ENCODE measurements at regions not wholly inside any gene's neighbourhood (a gene's known extent, or its start where the extent isn't known, plus 50 kb on each side); places are given as distances from the start of the nearest gene placed in this dataset.

GRCh38 chr5:58054018-58054417 is 405.9 kb downstream of the PLK2 start:
- TF ChIP-seq CTCF (IDR thresholded peaks at IDR 0.05; ENCODE audit: low read length) (no peak), EZH2 (IDR thresholded peaks at IDR 0.05; ENCODE audit: borderline replicate concordance, low read length) (no peak)
